DND-41 (cell line): ENCODE measurements at regions not wholly inside any gene's neighbourhood (a gene's known extent, or its start where the extent isn't known, plus 50 kb on each side); places are given as distances from the start of the nearest gene placed in this dataset.

Source experiments
- CTCF ChIP-seq: IDR thresholded peaks from 2 replicates; pipeline ENCODE4 v1.5.1; 2012; ENCODE audit warnings: borderline replicate concordance, low read length, moderate library complexity, mild to moderate bottlenecking; ENCODE audit not compliant: poor library complexity, severe bottlenecking; ENCODE audit errors: extremely low read depth
- EZH2 ChIP-seq: IDR thresholded peaks from 3 replicates; pipeline ENCODE4 v1.6.1; 2012; ENCODE audit warnings: borderline replicate concordance, low read depth, mild to moderate bottlenecking, moderate library complexity, low read length, inconsistent platforms; ENCODE audit not compliant: severe bottlenecking

DNA sequence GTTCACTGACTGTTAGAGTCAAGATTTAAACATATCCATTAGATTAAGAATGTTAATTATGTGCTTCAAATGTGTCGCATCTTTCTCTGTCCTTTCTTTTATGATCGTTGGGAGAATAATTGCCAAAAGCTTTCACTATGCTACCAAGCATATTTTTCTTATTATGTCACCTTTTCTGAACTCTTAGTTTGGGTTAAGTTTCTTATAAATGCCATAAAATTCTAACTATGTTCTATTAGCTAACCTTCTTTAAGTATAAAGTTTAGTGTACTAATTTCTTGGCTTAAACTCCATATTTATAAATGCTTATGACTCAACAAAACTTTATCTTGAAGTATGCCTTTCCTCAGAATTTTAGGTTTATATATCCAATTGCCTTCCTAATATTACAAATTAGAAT lies 1759.4 kb downstream of the PCDH9 start:
- TF ChIP-seq CTCF (no peak), EZH2 (no peak)
